SK-N-SH (cell line): ENCODE measurements at regions not wholly inside any gene's neighbourhood (a gene's known extent, or its start where the extent isn't known, plus 50 kb on each side); places are given as distances from the start of the nearest gene placed in this dataset.

Experiments used
- CTCF ChIA-PET: fragments of 300-600, 350-600 bp; formaldehyde crosslinking; extraction: SDS; loops from one replicate; lab custom pipeline; 2021; lab: Yijun Ruan, JAX
- POLR2A ChIA-PET: fragments of 350-600 bp; sonication (Branson Sonifier 250); formaldehyde crosslinking; extraction: SDS; loops from one replicate; lab custom pipeline; 2020; ENCODE audit warnings: antibody characterized with exemption, inconsistent platforms; lab: Yijun Ruan, JAX
- DNase-seq: peaks from one replicate; pipeline ENCODE4 v3.0.0; 2012
- H2AFZ ChIP-seq: fragments of 200-600 bp; sonication (generic); 2 replicates; pipeline ENCODE4 v1.8.1; 2016; ENCODE audit warnings: antibody characterized with exemption, mild to moderate bottlenecking, low read depth
- H3F3A ChIP-seq: fragments of 200-600 bp; sonication (generic); replicated peaks from 2 replicates; pipeline ENCODE3; 2016; ENCODE audit warnings: antibody characterized with exemption, mild to moderate bottlenecking; ENCODE audit not compliant: insufficient read depth
- H3K27ac ChIP-seq, 2 experiments: fragments of 200-500 bp in 1 of 2; fragments of 200-600 bp in 1 of 2; sonication (Bioruptor generic) in 1 of 2; sonication (generic), shearing (Covaris generic) in 1 of 2; 2 replicates each; pipeline versions ENCODE4 v1.5.1 to v1.6.1; 2014 to 2016; ENCODE audit warnings: low read depth in 2 of 2, inconsistent platforms in 1 of 2, low read length in 1 of 2, mild to moderate bottlenecking in 1 of 2, mixed read lengths in 1 of 2
- H3K27me3 ChIP-seq: fragments of 200-600 bp; sonication (generic), shearing (Covaris generic); 2 replicates; pipeline ENCODE4 v1.6.1; 2016; ENCODE audit warnings: mixed run types; ENCODE audit not compliant: insufficient read depth
- H3K36me3 ChIP-seq, 2 experiments: fragments of 200-500 bp in 1 of 2; fragments of 200-600 bp in 1 of 2; sonication (Bioruptor generic) in 1 of 2; sonication (generic) in 1 of 2; replicated peaks in 1 of 2; 2 replicates each; pipeline versions ENCODE3 to v1.5.1; 2014 to 2016; ENCODE audit warnings: low read length in 1 of 2, mild to moderate bottlenecking in 1 of 2; ENCODE audit not compliant: insufficient read depth in 2 of 2, control insufficient read depth in 1 of 2
- H3K4me1 ChIP-seq, 2 experiments: fragments of 200-500 bp in 1 of 2; fragments of 200-600 bp in 1 of 2; sonication (Bioruptor generic) in 1 of 2; sonication (generic), shearing (Covaris generic) in 1 of 2; 2 replicates each; pipeline versions ENCODE4 v1.5.1 to v1.6.1; 2014 to 2016; ENCODE audit warnings: low read depth in 1 of 2, low read length in 1 of 2, mixed run types in 1 of 2; ENCODE audit not compliant: insufficient read depth in 2 of 2, control insufficient read depth in 1 of 2
- H3K4me2 ChIP-seq: fragments of 200-600 bp; sonication (generic), shearing (Covaris generic); 2 replicates; pipeline ENCODE4 v1.6.1; 2017; ENCODE audit warnings: mixed run types
- H3K4me3 ChIP-seq, 2 experiments: fragments of 200-500 bp in 1 of 2; fragments of 200-600 bp in 1 of 2; sonication (Bioruptor generic) in 1 of 2; sonication (generic), shearing (Covaris generic) in 1 of 2; 2 replicates each; pipeline versions ENCODE4 v1.5.1 to v1.8.1; 2014 to 2016; ENCODE audit warnings: low read depth in 2 of 2, inconsistent platforms in 1 of 2, low read length in 1 of 2, mild to moderate bottlenecking in 1 of 2, mixed read lengths in 1 of 2, moderate library complexity in 1 of 2
- H3K79me2 ChIP-seq: fragments of 200-600 bp; sonication (generic); 2 replicates; pipeline ENCODE4 v1.8.1; 2017; ENCODE audit warnings: mild to moderate bottlenecking; ENCODE audit not compliant: insufficient read depth
- H3K9ac ChIP-seq: fragments of 200-600 bp; sonication (generic); 2 replicates; pipeline ENCODE4 v1.6.1; 2017; ENCODE audit warnings: mixed run types
- H3K9me2 ChIP-seq: fragments of 200-600 bp; sonication (generic); 2 replicates; pipeline ENCODE4 v1.6.1; 2017; ENCODE audit warnings: mixed run types
- H3K9me3 ChIP-seq: fragments of 200-600 bp; sonication (generic); 2 replicates; pipeline ENCODE4 v1.6.1; 2017; ENCODE audit warnings: mixed run types, mild to moderate bottlenecking, moderate library complexity
- H4K20me1 ChIP-seq: fragments of 200-600 bp; sonication (generic); 2 replicates; pipeline ENCODE4 v1.6.1; 2017; ENCODE audit warnings: mild to moderate bottlenecking, mixed run types; ENCODE audit not compliant: insufficient read depth
- CHD2 ChIP-seq: fragments of 150-350 bp; IDR thresholded peaks from 2 replicates; pipeline ENCODE4 v1.6.1; 2018; ENCODE audit warnings: low read length; ENCODE audit not compliant: partially characterized antibody
- CTCF ChIP-seq: fragments of 200-600 bp; sonication (generic); IDR thresholded peaks from 2 replicates; pipeline ENCODE4 v1.6.1; 2017; ENCODE audit warnings: antibody characterized with exemption, mild to moderate bottlenecking, moderate library complexity
- FOXM1 ChIP-seq: IDR thresholded peaks from 2 replicates; pipeline ENCODE4 v1.4.0; 2012; ENCODE audit warnings: low read depth, mild to moderate bottlenecking
- GATA2 ChIP-seq: sonication (generic); formaldehyde crosslinking; IDR thresholded peaks from 2 replicates; pipeline ENCODE4 v1.5.0; 2020; ENCODE audit warnings: mild to moderate bottlenecking, missing genetic modification reagents
- IRF3 ChIP-seq: fragments of 150-350 bp; IDR thresholded peaks from 2 replicates; pipeline ENCODE4 v1.6.1; 2016; ENCODE audit warnings: mild to moderate bottlenecking, low read depth, low read length
- JUND ChIP-seq: IDR thresholded peaks from 2 replicates; pipeline ENCODE4 v1.4.0; 2012
- MAX ChIP-seq: IDR thresholded peaks from 2 replicates; pipeline ENCODE4 v1.4.0; 2012; ENCODE audit warnings: low read depth
- MXI1 ChIP-seq: IDR thresholded peaks from 2 replicates; pipeline ENCODE4 v1.6.1; 2012; ENCODE audit warnings: mild to moderate bottlenecking, low read depth, low read length, improper control_type of control experiment
- NFIC ChIP-seq: IDR thresholded peaks from 2 replicates; pipeline ENCODE4 v1.4.0; 2012; ENCODE audit warnings: borderline replicate concordance
- RAD21 ChIP-seq: IDR thresholded peaks from 2 replicates; pipeline ENCODE4 v1.6.1; 2012; ENCODE audit warnings: mild to moderate bottlenecking, low read length
- REST ChIP-seq: IDR thresholded peaks from 2 replicates; pipeline ENCODE4 v1.6.1; 2012; ENCODE audit warnings: mild to moderate bottlenecking, low read depth, low read length, moderate library complexity
- RFX5 ChIP-seq: IDR thresholded peaks from 2 replicates; pipeline ENCODE4 v1.6.1; 2012; ENCODE audit warnings: mild to moderate bottlenecking, improper control_type of control experiment, low read length
- RXRA ChIP-seq: IDR thresholded peaks from 2 replicates; pipeline ENCODE4 v1.4.0; 2012; ENCODE audit warnings: low read depth, mild to moderate bottlenecking, borderline replicate concordance
- TAF1 ChIP-seq: IDR thresholded peaks from 2 replicates; pipeline ENCODE4 v1.6.1; 2012; ENCODE audit warnings: low read depth, mild to moderate bottlenecking, low read length, moderate library complexity, borderline replicate concordance
- TEAD4 ChIP-seq: IDR thresholded peaks from 2 replicates; pipeline ENCODE4 v1.4.0; 2012; ENCODE audit warnings: mild to moderate bottlenecking, borderline replicate concordance; ENCODE audit not compliant: insufficient read depth
- USF1 ChIP-seq: IDR thresholded peaks from 2 replicates; pipeline ENCODE4 v1.4.0; 2012; ENCODE audit warnings: low read depth, borderline replicate concordance
- WGBS: methylation state at CpG from one replicate; pipeline ENCODE4 v1.1.6; 2017; ENCODE audit warnings: low lambda C conversion rate; 5-methylcytosine and 5-hydroxymethylcytosine counted together

GRCh38 chr1:87979079-87979478 lies 650.4 kb downstream of the LMO4 start:
- ChIA-PET CTCF (no interaction called here), POLR2A (no interaction called here)
- no peak for DNase-seq
- no peak overlapping the region for H3K27ac ChIP-seq
- 86% methylated on average over 2 of the region's 2 CpGs for WGBS
- no peaks in the 10 kb centered on the region for H3F3A ChIP-seq
- TF ChIP-seq MXI1 (no peak), CTCF (no peak), JUND (no peak), NFIC (no peak), RAD21 (no peak), RXRA (no peak), GATA2 (CRISPR knock-in tag) (no peak), MAX (no peak)
- TF ChIP-seq, all 33 proteins: peak for 0
- H3K4me1 ChIP-seq = no peaks in the 10 kb centered on the region
- H3K4me2 ChIP-seq = no peak overlapping the region
- H2AFZ ChIP-seq = no peak overlapping the region
- H3K4me3 ChIP-seq = no peak overlapping the region
- H3K9me3 ChIP-seq = no peaks in the 10 kb centered on the region
- no peaks in the 10 kb centered on the region for H3K36me3 ChIP-seq
- H3K9me2 ChIP-seq = no peaks in the 10 kb centered on the region
- H3K9ac ChIP-seq = no peak overlapping the region
- no peaks in the 10 kb centered on the region for H4K20me1 ChIP-seq
- no peaks in the 10 kb centered on the region for H3K79me2 ChIP-seq
- no peaks in the 10 kb centered on the region for H3K27me3 ChIP-seq

GRCh38 chr1:87980494-87980893 lies 651.8 kb downstream of the LMO4 start:
- DNase-seq = no peak
- Histone ChIP-seq H3K4me3 (no peak overlapping the region), H3K4me2 (no peak overlapping the region), H3K36me3 (no peaks in the 10 kb centered on the region), H3K9ac (no peak overlapping the region)
- TF ChIP-seq NFIC (no peak), TAF1 (no peak), TEAD4 (no peak), CHD2 (no peak)
- TF ChIP-seq, all 33 proteins: peak for 0
- no peaks in the 10 kb centered on the region for H3K9me2 ChIP-seq
- no peaks in the 10 kb centered on the region for H3K4me1 ChIP-seq
- H3F3A ChIP-seq = no peaks in the 10 kb centered on the region
- no peaks in the 10 kb centered on the region for H3K79me2 ChIP-seq
- H4K20me1 ChIP-seq = no peaks in the 10 kb centered on the region
- H2AFZ ChIP-seq = no peak overlapping the region
- H3K27ac ChIP-seq = no peak overlapping the region
- WGBS = 42% methylated on average over 3 of the region's 3 CpGs
- no peaks in the 10 kb centered on the region for H3K27me3 ChIP-seq
- no peaks in the 10 kb centered on the region for H3K9me3 ChIP-seq
- POLR2A ChIA-PET = no interaction called here
- CTCF ChIA-PET = no interaction called here

- no peaks in the 10 kb centered on the region for H4K20me1 ChIP-seq
- ChIA-PET CTCF (no interaction called here), POLR2A (no interaction called here)
- no peak overlapping the region for H3K27ac ChIP-seq
- H3K36me3 ChIP-seq = no peaks in the 10 kb centered on the region
- H3K4me2 ChIP-seq = no peak overlapping the region
- no peaks in the 10 kb centered on the region for H3K79me2 ChIP-seq
- H3K4me3 ChIP-seq = no peak overlapping the region
- no peaks in the 10 kb centered on the region for H3K9me3 ChIP-seq
- no peak for DNase-seq
- no peaks in the 10 kb centered on the region for H3F3A ChIP-seq
- no peak overlapping the region for H3K9ac ChIP-seq
- 69% methylated on average over 2 of the region's 2 CpGs for WGBS
- no peak overlapping the region for H2AFZ ChIP-seq
- H3K4me1 ChIP-seq = peaks cover 0 to 1% of the 10 kb centered on the region in 2 experiments; a peak in 1 of 4 replicates
- no peaks in the 10 kb centered on the region for H3K27me3 ChIP-seq
- H3K9me2 ChIP-seq = no peaks in the 10 kb centered on the region
- no peak for TF ChIP-seq RFX5
- no peak for TF ChIP-seq FOXM1
- TF ChIP-seq REST = no peak
- no peak for TF ChIP-seq IRF3
- TF ChIP-seq USF1 = no peak
These were observed 652.7 kb downstream of the LMO4 start for GRCh38 chr1:87981386-87981785.
